ENCODE measurements at regions not wholly inside any gene's neighbourhood (a gene's known extent, or its start where the extent isn't known, plus 50 kb on each side); places are given as distances from the start of the nearest gene placed in this dataset.
"Not testable (repeated sequence)": the region's sequence is repeated elsewhere in the genome, so short reads cannot be mapped to it uniquely, and the experiment has no call there.

DNA sequence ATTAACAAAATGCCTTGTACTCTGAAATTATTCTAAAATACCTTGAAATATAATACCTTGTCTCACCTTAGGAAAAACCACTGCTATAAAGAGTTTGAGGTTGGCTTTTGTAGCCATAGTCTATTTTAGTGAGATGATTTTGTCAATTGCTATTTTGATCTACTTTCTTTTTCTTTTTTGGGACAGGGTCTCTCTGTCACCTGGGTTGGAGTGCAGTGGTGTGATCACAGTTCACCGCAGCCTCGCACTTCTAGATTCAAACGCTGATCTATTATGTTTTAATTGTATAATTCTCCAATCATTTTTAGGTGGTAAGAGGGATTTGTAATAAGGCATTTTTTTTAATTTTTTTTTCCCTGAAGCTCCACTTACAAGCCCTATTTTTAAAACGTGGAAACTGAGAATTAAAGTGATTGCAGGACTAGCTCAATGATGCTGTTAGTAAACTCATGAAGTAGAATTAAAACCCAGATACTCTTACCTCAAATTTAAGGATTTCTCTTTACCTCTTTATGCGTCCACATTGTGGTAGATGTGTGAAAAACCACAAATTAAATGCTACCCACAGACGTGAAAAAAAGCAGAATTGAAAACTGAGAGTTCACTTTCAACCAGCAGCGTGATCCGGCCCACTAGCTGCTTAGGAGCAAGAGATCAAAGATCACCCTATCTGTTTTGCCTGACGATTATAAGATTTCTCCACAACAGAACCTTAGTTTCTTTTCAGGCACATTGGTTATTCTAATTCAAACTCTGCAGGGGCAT is 384.2 kb downstream of the CGGBP1 start:
- CTCF ChIA-PET = no interaction called here

DNA sequence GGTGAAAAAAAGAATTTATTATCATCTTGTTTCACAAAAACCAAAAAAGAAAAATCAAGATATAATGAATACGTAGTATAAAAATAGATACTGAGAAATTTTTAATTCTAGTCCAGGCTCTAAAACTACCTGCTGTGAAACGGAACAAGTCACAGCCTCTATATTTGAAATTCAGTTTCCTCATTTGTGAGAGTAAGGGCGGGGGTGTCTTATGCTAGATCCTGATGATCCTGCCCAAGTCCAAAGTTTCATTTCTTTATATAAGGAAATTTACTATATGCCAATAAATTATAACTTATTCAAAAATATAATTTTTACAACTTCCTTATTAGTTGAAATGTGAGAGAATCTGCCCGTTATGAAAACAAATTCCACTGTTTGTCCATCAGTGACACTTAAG is 385.7 kb downstream of the CGGBP1 start:
- Histone ChIP-seq H3K9me3 (ENCODE audit: low read depth, low read length, poor library complexity, severe bottlenecking) (no peaks in the 10 kb centered on the region), H3K4me3 (ENCODE audit: low read depth, low read length, poor library complexity, severe bottlenecking) (no peak overlapping the region), H3K27me3 (replicated peaks; ENCODE audit: insufficient read depth, low read depth, low read length, poor library complexity) (no peaks in the 10 kb centered on the region), H3K27ac (ENCODE audit: low read depth, low read length, poor library complexity, severe bottlenecking) (no peak overlapping the region), H3K36me3 (ENCODE audit: insufficient read depth, low read length, poor library complexity, severe bottlenecking) (no peaks in the 10 kb centered on the region), H3K4me1 (ENCODE audit: insufficient read depth, low read length, poor library complexity, severe bottlenecking) (no peaks in the 10 kb centered on the region)
- CTCF ChIA-PET = no interaction called here
- BruUV-seq (replicated peaks) = no TSS peak
- intact Hi-C loops (cut with micrococcal nuclease; ENCODE audit: unreplicated experiment) = no loop called here
- POLR2A ChIA-PET (ENCODE audit: low non-redundant PET) = no interaction called here
- no peak for DNase-seq (ENCODE audit: low spot score)
- TF ChIP-seq EZH2 (IDR thresholded peaks at IDR 0.05; ENCODE audit: borderline replicate concordance, low read depth, low read length, poor library complexity, severe bottlenecking) = no peak
- TF ChIP-seq, protein P1, sequence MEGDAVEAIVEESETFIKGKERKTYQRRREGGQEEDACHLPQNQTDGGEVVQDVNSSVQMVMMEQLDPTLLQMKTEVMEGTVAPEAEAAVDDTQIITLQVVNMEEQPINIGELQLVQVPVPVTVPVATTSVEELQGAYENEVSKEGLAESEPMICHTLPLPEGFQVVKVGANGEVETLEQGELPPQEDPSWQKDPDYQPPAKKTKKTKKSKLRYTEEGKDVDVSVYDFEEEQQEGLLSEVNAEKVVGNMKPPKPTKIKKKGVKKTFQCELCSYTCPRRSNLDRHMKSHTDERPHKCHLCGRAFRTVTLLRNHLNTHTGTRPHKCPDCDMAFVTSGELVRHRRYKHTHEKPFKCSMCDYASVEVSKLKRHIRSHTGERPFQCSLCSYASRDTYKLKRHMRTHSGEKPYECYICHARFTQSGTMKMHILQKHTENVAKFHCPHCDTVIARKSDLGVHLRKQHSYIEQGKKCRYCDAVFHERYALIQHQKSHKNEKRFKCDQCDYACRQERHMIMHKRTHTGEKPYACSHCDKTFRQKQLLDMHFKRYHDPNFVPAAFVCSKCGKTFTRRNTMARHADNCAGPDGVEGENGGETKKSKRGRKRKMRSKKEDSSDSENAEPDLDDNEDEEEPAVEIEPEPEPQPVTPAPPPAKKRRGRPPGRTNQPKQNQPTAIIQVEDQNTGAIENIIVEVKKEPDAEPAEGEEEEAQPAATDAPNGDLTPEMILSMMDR (conservative IDR thresholded peaks at IDR 0.05; ENCODE audit: low read depth, low read length) = no peak

More for the DNA sequence above, 384.2 kb downstream of the CGGBP1 start:
- H3K4me1 ChIP-seq (ENCODE audit: insufficient read depth, low read length, poor library complexity, severe bottlenecking) = no peaks in the 10 kb centered on the region
- no TSS peak for BruUV-seq (replicated peaks)
- DNase-seq (ENCODE audit: low spot score) = no peak
- no peaks in the 10 kb centered on the region for H3K27me3 ChIP-seq (replicated peaks; ENCODE audit: insufficient read depth, low read depth, low read length, poor library complexity)
- intact Hi-C loops (cut with micrococcal nuclease; ENCODE audit: unreplicated experiment) = no loop called here
- POLR2A ChIA-PET (ENCODE audit: low non-redundant PET) = interaction anchor here (0.6 kb wide), 1 partner anchor 1509 kb away, joined by 3 read pairs; no protein-coding TSS in a partner anchor
- no peak overlapping the region for H3K27ac ChIP-seq (ENCODE audit: low read depth, low read length, poor library complexity, severe bottlenecking)
- H3K4me3 ChIP-seq (ENCODE audit: low read depth, low read length, poor library complexity, severe bottlenecking) = no peak overlapping the region
- no peaks in the 10 kb centered on the region for H3K36me3 ChIP-seq (ENCODE audit: insufficient read depth, low read length, poor library complexity, severe bottlenecking)
- TF ChIP-seq EZH2 (IDR thresholded peaks at IDR 0.05; ENCODE audit: borderline replicate concordance, low read depth, low read length, poor library complexity, severe bottlenecking) = no peak
- TF ChIP-seq, protein P1 (conservative IDR thresholded peaks at IDR 0.05; ENCODE audit: low read depth, low read length) = no peak
- H3K9me3 ChIP-seq (ENCODE audit: low read depth, low read length, poor library complexity, severe bottlenecking) = no peaks in the 10 kb centered on the region

DNA sequence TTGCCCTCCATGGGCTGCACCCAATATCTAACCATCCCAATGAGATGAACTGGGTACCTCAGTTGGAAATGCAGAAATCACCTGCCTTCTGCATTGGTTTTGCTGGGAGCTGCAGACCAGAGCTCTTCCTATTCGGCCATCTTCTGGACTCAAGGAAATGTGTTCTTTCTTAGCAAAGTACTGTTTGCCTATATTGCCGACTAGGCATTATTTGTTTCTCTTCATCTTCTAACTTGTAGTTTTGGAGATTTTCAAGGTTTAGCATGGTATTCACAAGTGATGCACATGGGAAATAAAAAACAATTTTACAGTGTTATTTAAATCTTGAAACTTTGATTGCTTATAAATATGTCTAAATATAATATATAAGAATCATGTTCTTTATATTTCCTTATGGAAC is 377.8 kb upstream of the POU1F1 start:
- intact Hi-C loops (cut with micrococcal nuclease; ENCODE audit: unreplicated experiment) = no loop called here
- POLR2A ChIA-PET (ENCODE audit: low non-redundant PET) = no interaction called here
- Histone ChIP-seq H3K4me1 (ENCODE audit: insufficient read depth, low read length, poor library complexity, severe bottlenecking) (no peaks in the 10 kb centered on the region), H3K27me3 (replicated peaks; ENCODE audit: insufficient read depth, low read depth, low read length, poor library complexity) (no peaks in the 10 kb centered on the region), H3K36me3 (ENCODE audit: insufficient read depth, low read length, poor library complexity, severe bottlenecking) (no peaks in the 10 kb centered on the region), H3K9me3 (ENCODE audit: low read depth, low read length, poor library complexity, severe bottlenecking) (peaks cover 1% of the 10 kb centered on the region), H3K4me3 (ENCODE audit: low read depth, low read length, poor library complexity, severe bottlenecking) (no peak overlapping the region), H3K27ac (ENCODE audit: low read depth, low read length, poor library complexity, severe bottlenecking) (no peak overlapping the region)
- no peak for DNase-seq (ENCODE audit: low spot score)
- CTCF ChIA-PET = no interaction called here
- no TSS peak for BruUV-seq (replicated peaks)
- TF ChIP-seq EZH2 (IDR thresholded peaks at IDR 0.05; ENCODE audit: borderline replicate concordance, low read depth, low read length, poor library complexity, severe bottlenecking) = no peak
- TF ChIP-seq, protein P1 (conservative IDR thresholded peaks at IDR 0.05; ENCODE audit: low read depth, low read length) = no peak

DNA sequence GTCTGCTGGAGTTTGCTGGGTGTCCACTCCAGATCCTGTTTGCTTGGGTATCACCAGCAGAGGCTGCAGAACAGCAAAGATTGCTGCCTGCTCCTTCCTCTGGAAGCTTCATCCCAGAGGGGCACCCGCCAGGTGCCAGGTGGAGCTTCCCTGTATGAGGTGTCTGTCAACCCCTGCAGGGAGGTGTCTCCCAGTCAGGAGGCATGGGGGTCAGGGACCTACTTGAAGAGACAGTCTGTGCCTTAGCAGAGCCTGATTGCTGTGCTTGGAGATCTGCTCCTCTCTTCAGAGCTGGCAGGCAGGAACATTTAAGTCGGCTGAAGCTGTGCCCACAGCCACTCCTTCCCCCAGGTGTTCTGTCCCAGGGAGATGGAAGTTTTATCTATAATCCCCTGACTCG is 376.8 kb upstream of the POU1F1 start:
- H3K27ac ChIP-seq (ENCODE audit: low read depth, low read length, poor library complexity, severe bottlenecking); CTCF ChIA-PET; POLR2A ChIA-PET (ENCODE audit: low non-redundant PET); H3K36me3 ChIP-seq (ENCODE audit: insufficient read depth, low read length, poor library complexity, severe bottlenecking); BruUV-seq (replicated peaks); H3K4me1 ChIP-seq (ENCODE audit: insufficient read depth, low read length, poor library complexity, severe bottlenecking); DNase-seq (ENCODE audit: low spot score); H3K9me3 ChIP-seq (ENCODE audit: low read depth, low read length, poor library complexity, severe bottlenecking); intact Hi-C loops (cut with micrococcal nuclease; ENCODE audit: unreplicated experiment); H3K27me3 ChIP-seq (replicated peaks; ENCODE audit: insufficient read depth, low read depth, low read length, poor library complexity); H3K4me3 ChIP-seq (ENCODE audit: low read depth, low read length, poor library complexity, severe bottlenecking): not testable (repeated sequence)
